ENCODE measurements at regions not wholly inside any gene's neighbourhood (a gene's known extent, or its start where the extent isn't known, plus 50 kb on each side); places are given as distances from the start of the nearest gene placed in this dataset.

- no peak for DNase-seq
Measured at GRCh38 chr5:3359642-3360041, 236.0 kb upstream of the IRX1 start.

GRCh38 chr5:3357291-3357690 lies 238.3 kb upstream of the IRX1 start:
- DNase-seq = no peak

- no peak for DNase-seq
Measured at GRCh38 chr5:3356016-3356415, 239.6 kb upstream of the IRX1 start.

- no peak for DNase-seq
Measured at GRCh38 chr5:3355126-3355525, 240.5 kb upstream of the IRX1 start.

- DNase-seq = no peak
Measured at GRCh38 chr5:3354606-3355005, 241.0 kb upstream of the IRX1 start.

GRCh38 chr5:3353561-3353960 lies 242.1 kb upstream of the IRX1 start:
- no peak for DNase-seq

- no peak for DNase-seq
Measured at GRCh38 chr5:3352711-3353110, 242.9 kb upstream of the IRX1 start.

- DNase-seq = no peak
Measured at GRCh38 chr5:3351581-3352442, 243.8 kb upstream of the IRX1 start.

GRCh38 chr5:3350781-3351180 lies 244.9 kb upstream of the IRX1 start:
- no peak for DNase-seq

- no peak for DNase-seq
Measured at GRCh38 chr5:3349704-3350565, 245.7 kb upstream of the IRX1 start.

- DNase-seq = no peak
Measured at GRCh38 chr5:3348576-3349535, 246.8 kb upstream of the IRX1 start.

GRCh38 chr5:3347741-3348140 lies 247.9 kb upstream of the IRX1 start:
- DNase-seq = no peak

GRCh38 chr5:3346111-3346820 lies 249.4 kb upstream of the IRX1 start:
- DNase-seq = no peak

GRCh38 chr5:3345195-3345594 lies 250.4 kb upstream of the IRX1 start:
- DNase-seq = no peak

GRCh38 chr5:3344671-3345070 lies 251.0 kb upstream of the IRX1 start:
- no peak for DNase-seq

GRCh38 chr5:3343911-3344310 lies 251.7 kb upstream of the IRX1 start:
- no peak for DNase-seq

GRCh38 chr5:3343211-3343610 lies 252.4 kb upstream of the IRX1 start:
- DNase-seq = no peak

GRCh38 chr5:3342271-3343100 lies 253.1 kb upstream of the IRX1 start:
- no peak for DNase-seq

- DNase-seq = no peak
Measured at GRCh38 chr5:3341446-3342240, 254.0 kb upstream of the IRX1 start.

GRCh38 chr5:3340471-3340870 lies 255.2 kb upstream of the IRX1 start:
- no peak for DNase-seq

- no peak for DNase-seq
Measured at GRCh38 chr5:3339798-3340115, 255.9 kb upstream of the IRX1 start.

Measured in NCI-H1105 (cell line).